ENCODE measurements at regions not wholly inside any gene's neighbourhood (a gene's known extent, or its start where the extent isn't known, plus 50 kb on each side); places are given as distances from the start of the nearest gene placed in this dataset.

DNA sequence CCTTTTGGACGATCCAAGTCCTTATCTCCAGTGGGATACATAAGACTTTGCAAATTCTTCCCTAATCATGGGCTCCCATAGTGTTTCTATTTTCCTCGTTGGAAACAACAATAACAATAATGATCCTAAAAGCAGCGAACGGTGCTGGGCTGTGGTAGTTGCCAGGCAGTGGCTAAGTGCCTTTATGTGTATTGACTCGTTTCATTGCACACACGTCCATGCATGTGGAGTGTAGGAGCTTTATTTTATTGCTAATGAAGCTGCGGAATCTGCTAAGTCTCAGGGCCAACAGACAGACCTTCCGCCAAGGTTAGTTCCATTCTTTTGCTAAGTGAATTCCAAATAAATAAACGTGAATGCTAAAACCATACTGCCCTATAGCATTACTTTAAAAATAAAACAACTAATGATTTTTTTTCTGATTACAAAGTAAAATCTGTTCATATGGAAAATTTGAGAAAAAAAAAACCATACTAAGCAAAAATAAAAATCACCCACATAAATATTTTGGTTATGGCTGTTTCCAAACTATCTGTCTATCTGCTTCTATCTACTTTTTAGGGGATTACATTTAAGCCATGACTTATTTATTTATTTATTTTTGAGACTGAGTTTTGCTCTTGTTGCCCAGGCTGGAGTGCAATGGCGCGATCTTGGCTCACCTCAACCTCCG is 297.9 kb downstream of the BMP7 start:
- no peaks in the 10 kb centered on the region for H4K20me1 ChIP-seq (ENCODE audit: insufficient read depth, low read length)
- H3K9me3 ChIP-seq (ENCODE audit: low read length) = no peaks in the 10 kb centered on the region
- no peaks in the 10 kb centered on the region for H3K36me3 ChIP-seq (ENCODE audit: insufficient read depth, low read length)
- intact Hi-C loops (cut with micrococcal nuclease; ENCODE audit: unreplicated experiment) = no loop called here
- TF ChIP-seq, protein P1, sequence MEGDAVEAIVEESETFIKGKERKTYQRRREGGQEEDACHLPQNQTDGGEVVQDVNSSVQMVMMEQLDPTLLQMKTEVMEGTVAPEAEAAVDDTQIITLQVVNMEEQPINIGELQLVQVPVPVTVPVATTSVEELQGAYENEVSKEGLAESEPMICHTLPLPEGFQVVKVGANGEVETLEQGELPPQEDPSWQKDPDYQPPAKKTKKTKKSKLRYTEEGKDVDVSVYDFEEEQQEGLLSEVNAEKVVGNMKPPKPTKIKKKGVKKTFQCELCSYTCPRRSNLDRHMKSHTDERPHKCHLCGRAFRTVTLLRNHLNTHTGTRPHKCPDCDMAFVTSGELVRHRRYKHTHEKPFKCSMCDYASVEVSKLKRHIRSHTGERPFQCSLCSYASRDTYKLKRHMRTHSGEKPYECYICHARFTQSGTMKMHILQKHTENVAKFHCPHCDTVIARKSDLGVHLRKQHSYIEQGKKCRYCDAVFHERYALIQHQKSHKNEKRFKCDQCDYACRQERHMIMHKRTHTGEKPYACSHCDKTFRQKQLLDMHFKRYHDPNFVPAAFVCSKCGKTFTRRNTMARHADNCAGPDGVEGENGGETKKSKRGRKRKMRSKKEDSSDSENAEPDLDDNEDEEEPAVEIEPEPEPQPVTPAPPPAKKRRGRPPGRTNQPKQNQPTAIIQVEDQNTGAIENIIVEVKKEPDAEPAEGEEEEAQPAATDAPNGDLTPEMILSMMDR (conservative IDR thresholded peaks at IDR 0.05; ENCODE audit: low read length) = no peak
- TF ChIP-seq EZH2phosphoT487 (IDR thresholded peaks at IDR 0.05; ENCODE audit: borderline replicate concordance, low read depth, low read length) = no peak
- H3K9me2 ChIP-seq (ENCODE audit: insufficient read depth, low read length) = no peaks in the 10 kb centered on the region
- no TSS peak for BruUV-seq (replicated peaks)
- no peak overlapping the region for H3K27ac ChIP-seq (ENCODE audit: low read depth, low read length, poor library complexity, severe bottlenecking)
- POLR2A ChIA-PET = no interaction called here
- no peak overlapping the region for H2AFZ ChIP-seq (ENCODE audit: low read length)
- DNase-seq (ENCODE audit: low spot score) = no peak
- H3K4me1 ChIP-seq (ENCODE audit: insufficient read depth, low read length, poor library complexity, severe bottlenecking) = no peaks in the 10 kb centered on the region
- H3K79me2 ChIP-seq (ENCODE audit: insufficient read depth, low read depth, low read length) = no peaks in the 10 kb centered on the region
- CTCF ChIA-PET (ENCODE audit: unreplicated experiment) = no interaction called here
- no peak overlapping the region for H3K4me2 ChIP-seq (ENCODE audit: low read length)
- no peak overlapping the region for H3K4me3 ChIP-seq (ENCODE audit: low read depth, low read length, poor library complexity, severe bottlenecking)

DNA sequence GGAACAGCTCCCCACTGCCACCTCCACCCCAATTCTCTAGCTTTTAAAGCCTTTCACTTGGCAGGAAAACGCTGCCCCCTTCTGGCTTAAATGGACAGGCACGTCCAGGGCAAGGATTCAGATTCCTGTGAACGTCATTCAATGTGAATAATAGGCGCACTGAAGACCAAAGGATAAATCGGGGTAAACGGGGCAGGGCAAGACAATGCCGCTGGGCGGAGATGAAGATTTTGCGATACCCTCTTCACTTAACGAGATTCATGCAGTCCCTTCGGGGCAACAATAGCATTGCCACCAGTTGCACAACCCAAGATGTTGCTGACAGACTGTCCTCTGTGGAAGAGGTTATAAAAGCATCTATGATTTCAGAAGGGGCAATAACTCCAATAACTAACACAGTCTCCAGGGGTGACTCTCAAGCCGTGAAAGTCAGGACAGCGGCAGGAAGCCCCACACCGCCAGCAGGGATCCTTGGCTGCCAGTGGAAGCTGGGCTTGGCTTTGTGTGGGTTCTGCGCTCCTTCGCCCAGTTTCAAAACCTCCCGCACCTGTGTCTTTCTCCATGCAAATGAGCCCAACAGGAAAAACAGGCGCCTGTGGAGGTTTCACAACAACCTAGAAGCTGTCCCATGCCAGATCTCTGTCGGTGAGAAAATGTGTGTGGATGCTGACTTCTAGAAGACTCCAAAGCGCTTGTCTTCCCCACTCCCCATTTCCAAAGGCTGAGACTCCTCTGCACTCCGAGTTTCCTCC is 291.8 kb downstream of the BMP7 start:
- peaks cover 15% of the 10 kb centered on the region for H3K4me1 ChIP-seq (ENCODE audit: insufficient read depth, low read length, poor library complexity, severe bottlenecking)
- peak overlapping the region; percentile 1 for H3K4me3 ChIP-seq (ENCODE audit: low read depth, low read length, poor library complexity, severe bottlenecking)
- no peaks in the 10 kb centered on the region for H4K20me1 ChIP-seq (ENCODE audit: insufficient read depth, low read length)
- peak overlapping the region; percentile 65 for H3K4me2 ChIP-seq (ENCODE audit: low read length)
- CTCF ChIA-PET (ENCODE audit: unreplicated experiment) = interaction anchor here (0.5 to 1.1 kb wide), 2 partner anchors 43 to 576 kb away, joined by 3 read pairs; no protein-coding TSS in a partner anchor
- TF ChIP-seq, protein P1 (conservative IDR thresholded peaks at IDR 0.05; ENCODE audit: low read length) = peak; percentile 95
- no peak for TF ChIP-seq EZH2phosphoT487 (IDR thresholded peaks at IDR 0.05; ENCODE audit: borderline replicate concordance, low read depth, low read length)
- no peaks in the 10 kb centered on the region for H3K9me2 ChIP-seq (ENCODE audit: insufficient read depth, low read length)
- POLR2A ChIA-PET = interaction anchor here (0.5 kb wide), 1 partner anchor 98 kb away, joined by 3 read pairs; no protein-coding TSS in a partner anchor
- no peaks in the 10 kb centered on the region for H3K36me3 ChIP-seq (ENCODE audit: insufficient read depth, low read length)
- BruUV-seq (replicated peaks) = no TSS peak
- peak; percentile 76 for DNase-seq (ENCODE audit: low spot score)
- peak overlapping the region; percentile 3; the same call in 1 of the 2 replicates for H2AFZ ChIP-seq (ENCODE audit: low read length)
- intact Hi-C loops (cut with micrococcal nuclease; ENCODE audit: unreplicated experiment) = loop anchor here (1.0 to 10.0 kb wide), 3 partner anchors 180 to 424 kb away; no protein-coding TSS in a partner anchor
- H3K9me3 ChIP-seq (ENCODE audit: low read length) = no peaks in the 10 kb centered on the region
- no peaks in the 10 kb centered on the region for H3K79me2 ChIP-seq (ENCODE audit: insufficient read depth, low read depth, low read length)
- H3K27ac ChIP-seq (ENCODE audit: low read depth, low read length, poor library complexity, severe bottlenecking) = no peak overlapping the region

Measured in OCI-LY7 (cell line).